ENCODE measurements at regions not wholly inside any gene's neighbourhood (a gene's known extent, or its start where the extent isn't known, plus 50 kb on each side); places are given as distances from the start of the nearest gene placed in this dataset.

DNA sequence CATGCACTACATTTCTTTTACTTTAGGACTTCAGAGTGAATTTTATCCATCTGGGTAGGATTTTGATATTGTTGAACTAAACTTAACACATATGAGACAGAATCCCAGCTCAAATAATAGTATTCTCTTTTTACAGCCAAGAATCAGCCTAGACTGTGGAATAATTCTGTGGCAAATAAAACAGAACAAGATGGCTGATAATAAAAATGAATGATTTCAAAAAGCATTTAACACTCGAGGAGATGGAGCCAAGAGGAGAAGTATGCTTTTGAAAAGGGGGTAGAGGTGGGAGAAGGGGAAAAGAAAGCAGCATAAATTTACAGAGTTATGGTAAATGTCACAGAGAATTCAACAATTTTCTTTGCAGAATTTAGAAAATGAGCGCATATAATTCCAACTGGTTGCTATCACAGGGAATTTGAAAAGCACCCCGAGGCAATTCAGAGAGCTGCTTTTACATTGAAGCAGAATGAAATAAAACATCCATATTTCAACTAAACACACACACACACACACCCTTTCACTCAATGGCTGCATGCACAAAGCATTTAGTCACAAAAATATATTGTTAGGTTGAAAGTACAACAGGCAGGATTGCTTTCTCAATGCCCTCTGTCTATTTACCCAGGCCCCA is 60.2 kb upstream of the DMAC1 start:
- TF ChIP-seq SUZ12 (IDR thresholded peaks at IDR 0.05; ENCODE audit: extremely low read depth, insufficient read depth, insufficient read length) (no peak), ZNF274 (IDR thresholded peaks at IDR 0.05; ENCODE audit: low read depth, low read length) (no peak)
